COLO829 (cell line): ENCODE measurements at regions not wholly inside any gene's neighbourhood (a gene's known extent, or its start where the extent isn't known, plus 50 kb on each side); places are given as distances from the start of the nearest gene placed in this dataset.

Experiments
- DNase-seq: peaks from one replicate; pipeline ENCODE4 v3.0.0; 2012; ENCODE audit warnings: low spot score

GRCh38 chr7:25847336-25848070, 304.5 kb upstream of the NFE2L3 start:
- no peak for DNase-seq

- DNase-seq = peak; percentile 92
Observed at GRCh38 chr7:25849500-25850184, 302.4 kb upstream of the NFE2L3 start.

DNA sequence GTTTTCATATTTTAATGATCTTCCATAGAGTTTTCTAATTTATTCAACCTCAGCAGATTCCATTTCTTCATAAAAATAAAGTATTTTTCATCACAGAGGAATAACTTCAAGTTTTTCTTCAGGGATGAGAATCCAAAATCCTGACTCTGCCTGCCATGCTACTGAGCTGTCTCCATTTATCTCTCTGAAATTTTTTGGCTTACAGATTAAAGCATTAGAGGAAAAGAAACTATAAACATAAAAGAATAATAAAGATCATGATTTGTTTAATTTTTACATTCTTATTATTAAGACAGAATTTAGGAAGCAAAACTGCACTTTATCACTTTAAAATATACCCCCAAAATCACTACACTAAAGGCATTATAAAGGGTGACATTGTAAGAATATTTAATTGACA, 301.8 kb upstream of the NFE2L3 start:
- no peak for DNase-seq

- DNase-seq = no peak
Observed at GRCh38 chr7:25850735-25851134, 301.3 kb upstream of the NFE2L3 start.

DNA sequence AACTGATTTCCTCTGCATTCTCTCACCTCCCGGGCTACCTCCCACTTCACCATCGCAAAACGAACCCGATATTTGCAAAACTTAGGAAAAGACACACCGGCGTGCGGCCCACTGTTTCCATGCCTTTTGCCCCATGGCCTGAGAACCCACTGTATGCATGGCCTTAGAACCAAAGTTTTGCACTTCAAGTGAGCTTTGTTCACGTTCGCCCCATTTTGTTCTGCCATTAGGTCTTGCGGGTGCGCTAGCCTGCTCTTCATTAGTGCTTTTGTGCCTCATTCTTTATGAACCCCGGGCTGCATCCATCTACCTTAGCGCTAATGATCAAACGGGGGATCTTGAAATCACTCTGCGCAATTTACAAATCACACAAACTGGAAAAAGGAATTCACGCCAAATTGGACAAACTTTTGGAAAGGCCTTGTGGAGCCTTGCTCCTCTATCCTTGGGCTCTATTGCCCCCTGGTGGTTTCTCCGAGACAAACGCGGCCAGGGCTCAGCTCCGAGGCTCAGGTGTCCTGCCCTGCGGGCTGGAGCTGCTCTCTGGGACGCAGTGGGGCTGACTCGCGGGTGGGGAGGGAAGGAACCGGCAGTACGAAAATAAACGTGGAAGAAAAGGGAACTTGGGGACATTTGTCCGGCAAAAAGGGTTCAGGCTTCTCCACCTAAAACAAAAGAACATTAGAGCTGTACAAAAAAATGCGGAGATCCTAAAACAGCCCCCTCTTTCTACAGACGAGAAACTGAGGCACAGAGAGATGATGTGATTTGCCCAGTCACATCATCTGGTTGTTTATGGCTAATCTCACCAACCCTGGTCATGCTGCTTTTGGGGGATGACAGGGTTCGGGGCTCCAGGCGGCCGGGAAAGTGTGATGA, 300.4 kb upstream of the NFE2L3 start:
- peak; percentile 65 for DNase-seq

GRCh38 chr7:25852211-25852938, 299.6 kb upstream of the NFE2L3 start:
- DNase-seq = no peak

GRCh38 chr7:25852939-25853271, 299.1 kb upstream of the NFE2L3 start:
- DNase-seq = no peak

DNA sequence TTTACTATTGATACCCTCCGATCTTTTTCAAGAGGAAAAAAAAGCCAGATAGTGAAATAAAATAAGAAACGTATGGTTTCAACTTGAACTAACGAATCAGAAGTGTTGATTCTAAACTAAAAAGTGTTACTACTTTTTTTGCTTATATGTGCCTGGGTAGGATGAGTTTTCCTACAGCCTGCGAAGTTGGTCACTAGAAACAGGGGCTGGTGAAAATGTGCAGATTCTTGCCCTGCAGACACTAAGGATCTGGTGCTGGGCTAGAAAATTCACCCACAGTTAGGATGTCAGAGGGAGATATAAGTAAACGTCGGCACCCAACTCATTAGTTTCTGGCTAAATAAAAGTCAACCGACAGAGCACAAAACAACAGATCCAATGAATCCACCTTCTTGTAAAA, 298.7 kb upstream of the NFE2L3 start:
- DNase-seq = no peak

DNA sequence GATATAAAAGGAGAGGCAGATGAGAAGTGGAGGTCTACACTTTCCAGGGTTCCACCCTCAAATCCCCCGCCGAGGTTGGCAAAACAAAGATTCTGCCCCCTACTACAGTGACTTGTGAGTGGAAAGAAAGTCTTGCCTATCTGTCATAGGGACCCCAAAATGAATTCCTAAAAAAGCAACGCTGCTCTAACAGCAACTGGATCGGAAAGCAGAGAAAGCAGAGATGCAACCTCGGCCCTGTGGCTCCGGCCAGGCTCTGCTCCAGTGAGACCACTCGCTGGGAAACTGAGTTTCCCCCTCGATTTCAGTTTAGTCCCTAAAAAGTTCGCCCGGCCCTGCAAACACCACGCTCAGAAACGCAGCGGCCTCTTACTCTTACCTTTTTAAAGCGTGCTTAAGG, 297.9 kb upstream of the NFE2L3 start:
- DNase-seq = no peak

GRCh38 chr7:25854608-25855497, 297.1 kb upstream of the NFE2L3 start:
- peak; percentile 63 for DNase-seq

GRCh38 chr7:25855854-25856782, 295.9 kb upstream of the NFE2L3 start:
- no peak for DNase-seq

GRCh38 chr7:25857376-25858067, 294.5 kb upstream of the NFE2L3 start:
- peak; percentile 46 for DNase-seq

GRCh38 chr7:25858200-25858524, 293.8 kb upstream of the NFE2L3 start:
- no peak for DNase-seq

DNA sequence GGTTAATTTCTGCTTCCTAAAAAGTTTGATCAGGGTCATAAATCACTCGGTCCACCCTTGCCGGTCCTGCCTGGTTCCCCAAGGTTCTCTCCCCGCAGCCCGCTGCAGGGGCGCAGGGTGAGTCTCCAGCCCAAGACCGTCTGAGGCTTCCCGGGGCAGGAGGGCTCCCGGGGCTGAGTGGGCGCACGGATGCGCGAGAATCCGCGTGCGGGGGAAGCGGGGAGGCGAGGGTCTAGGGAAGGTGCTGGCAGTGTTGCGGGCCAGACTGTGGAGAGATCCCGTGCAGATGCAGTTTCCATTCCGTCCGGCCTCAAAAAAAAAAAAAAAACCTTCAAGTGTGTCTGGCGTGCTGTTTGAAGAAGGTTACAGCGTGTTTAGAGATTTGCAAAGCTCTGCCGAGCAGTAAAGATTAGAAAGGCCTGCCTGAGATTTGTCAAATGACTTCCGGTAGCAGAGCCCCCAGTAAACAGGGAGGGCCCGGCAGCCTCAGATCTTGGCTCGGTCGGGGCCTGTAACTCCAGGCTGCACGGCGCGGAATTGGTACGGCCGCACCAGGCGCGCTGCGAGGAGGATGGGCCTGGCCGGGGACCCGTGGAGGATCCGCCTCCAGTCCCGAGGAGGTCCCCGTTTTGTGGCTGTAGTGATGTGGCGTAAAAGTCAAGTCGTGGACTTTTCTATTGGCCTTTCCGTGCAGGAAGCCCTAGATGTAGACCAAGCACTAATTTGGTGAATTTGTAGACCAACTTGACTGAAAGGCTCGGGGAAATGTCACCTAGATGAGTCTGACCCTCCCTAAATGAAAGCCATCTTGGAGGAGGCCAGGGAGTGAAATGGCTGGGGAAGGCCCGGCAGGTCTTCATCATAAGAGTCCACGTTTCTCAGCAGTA, 293.2 kb upstream of the NFE2L3 start:
- no peak for DNase-seq

- no peak for DNase-seq
Observed at GRCh38 chr7:25859412-25860274, 292.4 kb upstream of the NFE2L3 start.

- no peak for DNase-seq
Observed at GRCh38 chr7:25860275-25861163, 291.5 kb upstream of the NFE2L3 start.

DNA sequence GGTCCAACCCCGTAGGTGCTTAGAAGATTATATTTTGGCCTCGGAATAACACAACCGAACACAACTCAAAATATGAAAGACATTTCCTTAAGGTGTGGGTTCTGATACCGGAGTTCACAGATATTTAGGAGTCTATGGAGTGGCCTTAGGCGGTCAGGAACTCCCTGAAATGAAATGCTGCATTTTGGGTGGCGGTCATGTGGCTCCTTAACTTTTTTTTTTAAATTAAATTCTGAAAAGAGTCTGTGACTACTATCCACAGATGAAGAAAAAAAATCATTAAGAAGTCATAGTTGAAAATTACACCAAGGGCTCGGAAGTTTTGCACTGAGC, 290.9 kb upstream of the NFE2L3 start:
- DNase-seq = no peak
